GM12875 (cell line): ENCODE measurements at regions not wholly inside any gene's neighbourhood (a gene's known extent, or its start where the extent isn't known, plus 50 kb on each side); places are given as distances from the start of the nearest gene placed in this dataset.

Experiments used
- H3K4me3 ChIP-seq: one replicate; pipeline ENCODE4 v1.5.1; 2011; ENCODE audit warnings: low read depth, low read length, control low read depth
- TF ChIP-seq, protein P1 (sequence below): IDR thresholded peaks from 2 replicates; pipeline ENCODE4 v1.5.1; 2011; ENCODE audit warnings: low read depth, mild to moderate bottlenecking, control low read depth, inconsistent platforms, low read length, moderate library complexity, borderline replicate concordance; ENCODE audit not compliant: insufficient read depth

DNA sequence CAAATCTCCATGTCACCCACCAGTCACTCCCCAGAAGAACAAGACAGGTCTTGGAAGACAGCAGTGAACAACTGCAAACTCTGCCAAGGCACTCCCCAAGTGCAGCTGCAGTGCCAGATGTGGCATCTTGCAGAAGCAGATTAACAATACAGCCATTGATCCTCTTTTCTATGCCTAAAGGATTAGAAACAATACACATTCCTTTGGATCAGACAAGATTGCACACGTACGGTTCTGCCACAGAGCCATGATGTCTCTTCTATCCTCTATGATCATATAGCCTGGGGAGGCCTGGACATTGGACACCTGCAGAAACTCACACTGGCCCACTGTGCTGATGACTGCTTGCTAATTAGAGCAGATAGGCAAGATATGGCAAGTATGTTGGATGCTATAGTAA lies 155.9 kb downstream of the MYLK4 start:
- TF ChIP-seq, protein P1, sequence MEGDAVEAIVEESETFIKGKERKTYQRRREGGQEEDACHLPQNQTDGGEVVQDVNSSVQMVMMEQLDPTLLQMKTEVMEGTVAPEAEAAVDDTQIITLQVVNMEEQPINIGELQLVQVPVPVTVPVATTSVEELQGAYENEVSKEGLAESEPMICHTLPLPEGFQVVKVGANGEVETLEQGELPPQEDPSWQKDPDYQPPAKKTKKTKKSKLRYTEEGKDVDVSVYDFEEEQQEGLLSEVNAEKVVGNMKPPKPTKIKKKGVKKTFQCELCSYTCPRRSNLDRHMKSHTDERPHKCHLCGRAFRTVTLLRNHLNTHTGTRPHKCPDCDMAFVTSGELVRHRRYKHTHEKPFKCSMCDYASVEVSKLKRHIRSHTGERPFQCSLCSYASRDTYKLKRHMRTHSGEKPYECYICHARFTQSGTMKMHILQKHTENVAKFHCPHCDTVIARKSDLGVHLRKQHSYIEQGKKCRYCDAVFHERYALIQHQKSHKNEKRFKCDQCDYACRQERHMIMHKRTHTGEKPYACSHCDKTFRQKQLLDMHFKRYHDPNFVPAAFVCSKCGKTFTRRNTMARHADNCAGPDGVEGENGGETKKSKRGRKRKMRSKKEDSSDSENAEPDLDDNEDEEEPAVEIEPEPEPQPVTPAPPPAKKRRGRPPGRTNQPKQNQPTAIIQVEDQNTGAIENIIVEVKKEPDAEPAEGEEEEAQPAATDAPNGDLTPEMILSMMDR = no peak
- H3K4me3 ChIP-seq = no peak overlapping the region

DNA sequence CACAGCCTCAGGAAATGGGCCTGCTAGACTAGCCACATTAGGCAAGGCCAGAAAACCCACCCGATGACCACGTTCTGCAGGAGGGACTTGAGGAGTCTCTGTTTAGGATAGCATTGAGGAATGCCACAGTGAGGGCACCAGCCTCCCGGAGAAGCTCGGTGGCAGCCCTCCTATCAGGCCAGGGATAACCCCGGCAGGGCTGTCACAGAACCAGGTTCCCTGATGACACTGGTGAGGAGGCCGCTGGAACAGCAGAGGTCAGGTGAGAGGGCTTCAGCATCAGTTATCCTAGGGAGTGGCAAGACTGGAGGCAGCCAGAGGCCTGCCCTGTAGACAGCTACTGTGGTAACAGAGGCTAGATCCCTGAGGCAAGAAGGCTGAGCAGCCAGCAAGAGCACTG lies 157.6 kb downstream of the MYLK4 start:
- no peak overlapping the region for H3K4me3 ChIP-seq
- TF ChIP-seq, protein P1 = no peak

- H3K4me3 ChIP-seq = no peak overlapping the region
- TF ChIP-seq, protein P1 = no peak
Measured at GRCh38 chr6:2589171-2589661, 161.5 kb downstream of the MYLK4 start.

DNA sequence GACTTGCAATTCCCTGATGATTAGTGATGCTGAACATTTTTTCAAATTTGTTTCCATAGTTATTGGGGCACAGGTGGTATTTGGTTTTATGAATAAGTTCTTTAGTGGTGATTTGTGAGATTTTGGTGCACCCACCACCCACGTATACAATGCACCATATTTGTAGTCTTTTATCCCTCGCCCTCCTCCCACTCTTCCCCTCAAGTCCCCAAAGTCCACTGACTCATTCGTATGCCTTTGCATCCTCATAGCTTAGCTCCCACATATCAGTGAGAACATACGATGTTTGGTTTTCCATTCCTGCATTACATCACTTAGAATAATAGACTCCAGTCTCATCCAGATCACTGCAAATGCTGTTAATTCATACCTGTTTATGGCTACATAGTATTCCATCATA lies 167.3 kb downstream of the MYLK4 start:
- H3K4me3 ChIP-seq = no peak overlapping the region
- TF ChIP-seq, protein P1 = no peak

- H3K4me3 ChIP-seq = no peak overlapping the region
- TF ChIP-seq, protein P1 = no peak
Measured at GRCh38 chr6:2582268-2582667, 168.5 kb downstream of the MYLK4 start.

GRCh38 chr6:2581611-2582010 lies 169.1 kb downstream of the MYLK4 start:
- H3K4me3 ChIP-seq = no peak overlapping the region
- TF ChIP-seq, protein P1 = no peak

DNA sequence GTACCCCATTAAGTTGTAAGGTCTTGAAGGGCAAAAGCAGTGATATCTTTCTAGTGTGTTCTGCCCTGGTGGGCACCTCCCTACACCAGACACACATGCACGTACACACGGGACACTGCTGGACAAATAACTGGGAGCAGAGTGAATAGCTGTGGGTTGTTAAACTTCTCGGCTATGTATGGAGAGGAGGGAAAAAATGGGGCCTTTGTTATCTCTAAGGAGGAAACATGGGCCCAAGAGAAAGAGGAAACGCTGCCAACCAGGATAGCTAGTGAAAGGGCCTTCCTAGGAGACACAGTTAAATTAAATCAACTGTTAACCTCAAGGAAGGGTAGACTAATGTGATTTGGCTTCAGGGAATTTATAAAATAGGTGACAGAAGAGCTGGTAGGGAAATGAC lies 169.7 kb downstream of the MYLK4 start:
- TF ChIP-seq, protein P1 = no peak
- no peak overlapping the region for H3K4me3 ChIP-seq
